GM18499 (cell line): ENCODE measurements at regions not wholly inside any gene's neighbourhood (a gene's known extent, or its start where the extent isn't known, plus 50 kb on each side); places are given as distances from the start of the nearest gene placed in this dataset.
"Not testable (repeated sequence)": the region's sequence is repeated elsewhere in the genome, so short reads cannot be mapped to it uniquely, and the experiment has no call there.

Experiments
- ATAC-seq: cut with Tn5 transposase; IDR thresholded peaks from one replicate; pipeline ENCODE4 v1.9.1; 2021; ENCODE audit warnings: moderate number of reproducible peaks; ENCODE audit not compliant: insufficient read depth, unreplicated experiment

DNA sequence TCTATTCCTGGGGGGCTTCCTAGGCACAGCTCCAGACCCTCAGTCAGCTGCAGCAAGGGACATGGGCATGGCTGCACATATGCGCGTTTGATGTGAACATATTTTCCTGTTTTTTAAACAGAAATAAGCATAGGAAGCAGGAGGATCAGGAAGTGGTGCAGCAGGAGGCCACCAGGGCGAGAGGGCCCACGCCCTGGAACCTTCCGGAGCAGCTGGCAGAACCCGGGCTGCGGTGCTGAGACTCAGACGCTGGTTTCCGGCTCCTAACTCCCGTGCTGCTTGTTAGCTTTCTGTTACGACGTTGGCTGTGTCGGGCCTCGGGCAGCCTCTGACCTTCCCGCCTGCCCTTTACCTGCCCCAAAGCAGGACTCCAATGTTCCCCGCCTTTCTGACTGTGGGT is 5399.5 kb upstream of the TPTE start:
- ATAC-seq, result not testable (repeated sequence)

GRCh38 chr21:5123655-5124054 is 5397.7 kb upstream of the TPTE start:
- not testable (repeated sequence) for ATAC-seq

DNA sequence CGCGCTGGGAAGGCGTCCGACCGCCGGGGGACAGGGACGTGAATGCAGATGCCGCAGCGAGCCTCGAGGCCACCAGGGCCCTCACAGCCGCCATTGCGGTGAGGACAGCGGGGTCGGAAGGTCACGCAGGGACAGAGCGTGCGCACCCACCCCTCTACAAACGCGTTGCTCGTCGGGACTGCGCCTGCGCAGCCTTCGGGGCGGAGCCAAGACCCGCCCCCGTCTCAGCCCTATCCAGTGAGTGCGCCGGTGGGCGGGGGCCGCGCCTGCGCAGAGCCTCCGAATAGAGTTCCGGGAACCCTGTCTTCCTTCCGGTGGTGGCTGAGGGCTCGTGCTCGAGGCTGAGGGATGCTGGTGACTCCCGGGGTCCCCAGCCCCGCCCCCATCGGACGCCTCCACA is 5393.1 kb upstream of the TPTE start:
- not testable (repeated sequence) for ATAC-seq

- not testable (repeated sequence) for ATAC-seq
Observed at GRCh38 chr21:5133824-5134223, 5387.6 kb upstream of the TPTE start.

DNA sequence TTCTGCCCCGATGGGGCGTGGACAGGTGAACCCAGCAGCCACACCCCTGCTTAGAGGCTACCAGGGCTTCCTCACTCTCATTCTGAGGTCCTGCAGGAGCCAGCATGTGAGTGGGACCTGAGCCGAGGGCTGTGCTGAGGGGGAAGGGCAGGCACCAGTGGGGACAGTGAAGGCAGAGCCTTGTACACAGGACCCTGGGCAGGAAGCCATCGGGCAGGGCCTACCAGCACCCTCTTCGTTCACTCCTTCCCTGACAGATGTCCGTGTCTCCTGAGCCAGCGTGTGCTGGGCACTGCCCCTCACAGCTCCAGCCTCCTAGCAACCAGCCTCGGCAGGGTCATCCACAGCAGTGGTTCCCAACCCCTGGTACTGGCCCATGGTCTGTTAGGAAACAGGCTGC is 5385.0 kb upstream of the TPTE start:
- not testable (repeated sequence) for ATAC-seq

DNA sequence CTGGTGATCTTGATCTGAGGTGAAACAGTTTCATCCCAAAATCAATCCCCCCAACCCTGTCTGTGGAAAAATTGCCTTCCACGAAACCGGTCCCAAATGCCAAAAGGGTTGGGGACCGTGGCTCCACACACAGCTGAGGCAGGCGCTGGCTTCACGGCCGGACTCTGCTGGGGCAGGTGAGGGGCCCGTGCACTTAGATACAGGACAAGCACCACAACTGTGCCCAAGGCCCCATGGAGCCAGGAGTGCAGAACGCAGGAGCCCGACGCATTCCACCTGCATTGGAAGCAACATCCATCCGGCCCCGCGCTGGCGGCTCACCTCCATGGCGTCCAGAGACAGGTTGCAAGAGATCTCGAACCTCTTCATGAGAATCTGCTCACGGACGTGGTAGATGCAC is 5384.4 kb upstream of the TPTE start:
- not testable (repeated sequence) for ATAC-seq

DNA sequence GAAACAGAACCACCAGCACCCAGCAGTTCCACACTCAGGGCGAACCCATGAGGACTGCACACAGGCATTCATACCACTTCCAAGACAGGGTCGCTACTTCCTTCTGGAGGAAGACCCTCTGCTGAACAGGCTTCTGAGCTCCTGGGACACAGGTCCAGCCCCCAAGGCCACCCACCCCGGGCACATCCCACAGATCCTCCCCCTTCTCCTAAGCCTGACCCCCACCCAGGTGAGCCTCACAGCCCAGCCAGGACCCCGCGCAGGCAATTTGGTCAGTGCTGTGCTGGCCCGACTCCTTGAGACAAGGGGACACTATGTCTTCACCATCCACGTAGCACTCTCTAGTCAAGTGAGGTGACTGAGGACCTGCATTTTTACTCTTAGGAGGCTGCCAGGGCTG is 5382.7 kb upstream of the TPTE start:
- not testable (repeated sequence) for ATAC-seq

GRCh38 chr21:5139528-5139927 is 5381.9 kb upstream of the TPTE start:
- ATAC-seq, result not testable (repeated sequence)

DNA sequence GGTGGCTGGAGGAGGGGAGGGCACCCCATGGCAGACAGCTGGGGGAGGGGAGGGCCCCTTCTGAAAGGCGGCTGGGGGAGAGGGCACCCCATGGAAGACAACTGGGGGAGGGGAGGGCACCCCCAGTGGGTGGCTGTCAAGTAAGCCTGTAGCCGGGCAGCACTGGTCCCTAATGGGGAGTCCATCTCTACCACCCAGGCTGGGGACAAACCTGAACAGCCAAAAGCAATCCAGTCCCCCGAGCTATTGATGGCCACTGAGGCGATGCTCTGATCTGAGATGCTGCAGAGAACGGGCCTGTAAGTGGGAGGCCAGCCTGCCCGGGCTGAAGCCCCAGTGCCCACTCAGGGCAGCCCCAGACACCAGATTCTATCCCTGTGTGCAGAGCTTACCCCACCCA is 5378.4 kb upstream of the TPTE start:
- not testable (repeated sequence) for ATAC-seq

GRCh38 chr21:5144731-5145130 is 5376.7 kb upstream of the TPTE start:
- not testable (repeated sequence) for ATAC-seq

GRCh38 chr21:5147685-5148084 is 5373.7 kb upstream of the TPTE start:
- not testable (repeated sequence) for ATAC-seq

- ATAC-seq, result not testable (repeated sequence)
Observed at GRCh38 chr21:5149222-5149621, 5372.2 kb upstream of the TPTE start.

GRCh38 chr21:5153842-5154640 is 5367.3 kb upstream of the TPTE start:
- not testable (repeated sequence) for ATAC-seq

- peak; percentile 73 for ATAC-seq
Observed at GRCh38 chr21:5154641-5154982, 5366.8 kb upstream of the TPTE start.

DNA sequence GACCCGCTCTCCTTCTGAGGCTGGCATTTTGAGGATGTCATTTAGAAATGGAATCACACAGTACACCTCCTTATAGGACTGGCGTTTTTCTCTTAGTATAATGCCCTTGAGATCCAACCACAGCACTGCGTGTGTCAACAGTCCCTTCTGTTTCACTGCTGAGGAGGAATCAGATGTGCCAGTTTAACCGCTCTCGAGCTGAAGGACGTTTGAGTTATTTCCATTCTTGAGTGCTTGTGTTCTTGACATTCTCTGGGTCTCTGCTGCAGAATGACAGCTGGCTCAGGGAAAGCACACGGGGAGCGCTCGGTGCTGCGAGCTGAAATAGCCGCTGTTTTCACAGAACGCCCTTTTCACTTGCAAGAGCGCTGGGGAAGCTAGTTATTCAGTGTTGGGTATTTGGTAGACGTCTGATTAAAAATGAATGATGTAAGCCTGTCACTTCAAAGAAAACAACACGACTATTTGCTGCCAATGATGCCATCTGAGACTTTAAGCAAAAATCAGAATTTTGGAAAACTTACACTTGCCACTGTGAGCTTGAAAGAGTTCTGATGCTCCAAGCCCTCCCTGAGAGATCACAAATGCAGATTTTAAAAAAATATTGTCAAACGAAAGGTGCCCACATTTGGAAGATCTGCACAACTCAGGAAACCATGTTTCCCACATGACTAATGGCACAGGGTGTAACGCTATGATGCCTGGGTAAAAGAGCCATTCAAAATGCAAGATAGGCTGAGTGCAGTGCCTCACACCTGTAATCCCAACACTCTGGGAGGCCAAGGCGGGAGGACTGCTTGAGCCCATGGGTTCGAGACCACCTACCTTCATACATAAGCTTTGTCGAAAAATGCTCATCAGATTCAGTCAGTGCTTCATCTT is 5358.4 kb upstream of the TPTE start:
- ATAC-seq, result not testable (repeated sequence)

- ATAC-seq, result not testable (repeated sequence)
Observed at GRCh38 chr21:5165829-5166228, 5355.6 kb upstream of the TPTE start.
